RWPE1 (cell line): ENCODE measurements at regions not wholly inside any gene's neighbourhood (a gene's known extent, or its start where the extent isn't known, plus 50 kb on each side); places are given as distances from the start of the nearest gene placed in this dataset.

Experiments
- CTCF ChIA-PET: fragments of 350-600 bp; sonication (Branson Sonifier 250); formaldehyde crosslinking; extraction: SDS; loops from one replicate; lab custom pipeline; 2021; lab: Yijun Ruan, JAX
- POLR2A ChIA-PET: fragments of 400-600 bp; formaldehyde crosslinking; extraction: SDS; loops from one replicate; lab custom pipeline; 2020; ENCODE audit warnings: antibody characterized with exemption; ENCODE audit not compliant: low non-redundant PET; lab: Yijun Ruan, JAX
- DNase-seq: peaks from one replicate; pipeline ENCODE4 v3.0.0; 2012; ENCODE audit warnings: low spot score
- H3K27ac ChIP-seq: fragments of 450-650 bp; 2 replicates; pipeline ENCODE4 v1.5.1; 2017
- TF ChIP-seq, protein P1 (sequence below): fragments of 450-650 bp; conservative IDR thresholded peaks from 2 replicates; pipeline ENCODE4 v1.5.1; 2017; ENCODE audit warnings: low read depth, mild to moderate bottlenecking

GRCh38 chr22:48530666-48531065, 1297.0 kb downstream of the BRD1 start:
- ChIA-PET POLR2A (no interaction called here), CTCF (no interaction called here)
- no peak overlapping the region for H3K27ac ChIP-seq
- no peak for DNase-seq
- TF ChIP-seq, protein P1, sequence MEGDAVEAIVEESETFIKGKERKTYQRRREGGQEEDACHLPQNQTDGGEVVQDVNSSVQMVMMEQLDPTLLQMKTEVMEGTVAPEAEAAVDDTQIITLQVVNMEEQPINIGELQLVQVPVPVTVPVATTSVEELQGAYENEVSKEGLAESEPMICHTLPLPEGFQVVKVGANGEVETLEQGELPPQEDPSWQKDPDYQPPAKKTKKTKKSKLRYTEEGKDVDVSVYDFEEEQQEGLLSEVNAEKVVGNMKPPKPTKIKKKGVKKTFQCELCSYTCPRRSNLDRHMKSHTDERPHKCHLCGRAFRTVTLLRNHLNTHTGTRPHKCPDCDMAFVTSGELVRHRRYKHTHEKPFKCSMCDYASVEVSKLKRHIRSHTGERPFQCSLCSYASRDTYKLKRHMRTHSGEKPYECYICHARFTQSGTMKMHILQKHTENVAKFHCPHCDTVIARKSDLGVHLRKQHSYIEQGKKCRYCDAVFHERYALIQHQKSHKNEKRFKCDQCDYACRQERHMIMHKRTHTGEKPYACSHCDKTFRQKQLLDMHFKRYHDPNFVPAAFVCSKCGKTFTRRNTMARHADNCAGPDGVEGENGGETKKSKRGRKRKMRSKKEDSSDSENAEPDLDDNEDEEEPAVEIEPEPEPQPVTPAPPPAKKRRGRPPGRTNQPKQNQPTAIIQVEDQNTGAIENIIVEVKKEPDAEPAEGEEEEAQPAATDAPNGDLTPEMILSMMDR, result no peak

- POLR2A ChIA-PET, result no interaction called here
- no peak for DNase-seq
- TF ChIP-seq, protein P1, result no peak
- CTCF ChIA-PET, result no interaction called here
- no peak overlapping the region for H3K27ac ChIP-seq
Measured at GRCh38 chr22:48528221-48528915, 1299.3 kb downstream of the BRD1 start.

GRCh38 chr22:48523761-48524160, 1303.9 kb downstream of the BRD1 start:
- TF ChIP-seq, protein P1, result no peak
- no peak overlapping the region for H3K27ac ChIP-seq
- ChIA-PET CTCF (no interaction called here), POLR2A (no interaction called here)
- no peak for DNase-seq

DNA sequence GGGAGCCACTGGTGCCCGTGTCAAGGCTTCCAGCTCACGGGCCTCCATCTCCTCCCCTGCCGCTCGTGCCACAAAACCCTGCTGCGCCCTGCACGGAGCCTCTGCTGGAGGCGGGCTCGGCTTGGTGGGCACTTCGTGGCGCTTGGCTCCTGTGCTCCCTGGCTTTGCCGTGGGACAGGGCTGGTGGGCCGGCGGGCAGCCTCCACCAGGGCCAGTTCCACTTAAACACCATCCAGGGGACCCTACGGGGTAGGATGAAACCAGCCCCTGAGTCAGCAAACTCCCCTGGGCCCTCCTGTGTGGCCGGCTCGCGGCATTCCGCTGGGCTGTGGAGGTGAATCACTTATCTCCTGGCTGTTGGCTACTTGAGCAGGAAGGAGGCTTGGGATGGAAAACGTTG, 1304.6 kb downstream of the BRD1 start:
- POLR2A ChIA-PET, result no interaction called here
- CTCF ChIA-PET, result no interaction called here
- no peak for DNase-seq
- no peak overlapping the region for H3K27ac ChIP-seq
- TF ChIP-seq, protein P1, result no peak

DNA sequence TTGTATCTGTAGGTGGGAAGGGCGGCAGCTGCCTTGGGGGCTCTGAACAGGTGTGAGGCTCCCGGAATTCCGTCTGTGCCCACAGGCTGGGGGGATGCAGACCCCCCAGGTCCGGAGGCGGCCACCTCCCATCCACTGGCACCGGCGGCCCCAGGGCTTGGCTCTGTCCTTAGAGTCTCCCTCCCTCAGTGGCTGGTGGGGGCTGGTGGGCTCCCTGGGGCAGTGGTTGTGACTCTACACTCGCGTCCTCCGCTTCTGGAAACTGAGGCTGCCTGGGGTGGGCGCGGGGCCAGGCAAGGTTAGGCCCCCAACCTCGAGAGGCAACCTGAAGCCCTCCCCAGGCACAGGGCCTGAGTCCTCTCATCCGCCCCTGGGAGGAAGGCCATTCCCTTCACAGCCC, 1305.4 kb downstream of the BRD1 start:
- CTCF ChIA-PET, result interaction anchor here (0.6 kb wide), 1 partner anchor 1355 kb away, joined by 4 read pairs; no protein-coding TSS in a partner anchor
- H3K27ac ChIP-seq, result no peak overlapping the region
- DNase-seq, result no peak
- TF ChIP-seq, protein P1, result no peak
- POLR2A ChIA-PET, result no interaction called here

- DNase-seq, result no peak
- H3K27ac ChIP-seq, result no peak overlapping the region
- TF ChIP-seq, protein P1, result no peak
- ChIA-PET POLR2A (no interaction called here), CTCF (no interaction called here)
Measured at GRCh38 chr22:48520884-48521588, 1306.6 kb downstream of the BRD1 start.
